ENCODE measurements at regions not wholly inside any gene's neighbourhood (a gene's known extent, or its start where the extent isn't known, plus 50 kb on each side); places are given as distances from the start of the nearest gene placed in this dataset.

GRCh38 chr10:128505346-128505745, 379.1 kb upstream of the MKI67 start:
- no peak for DNase-seq (ENCODE audit: low spot score)
- Histone ChIP-seq H3K4me1 (ENCODE audit: control insufficient read depth in 4 of 4, insufficient read depth in 4 of 4, low read length in 3 of 4) (no peaks in the 10 kb centered on the region), H3K36me3 (ENCODE audit: control insufficient read depth in 4 of 4, insufficient read depth in 3 of 4, low read depth in 1 of 4, low read length in 3 of 4) (no peaks in the 10 kb centered on the region)

GRCh38 chr10:128506423-128506822, 380.2 kb upstream of the MKI67 start:
- H3K4me1 ChIP-seq (ENCODE audit: control insufficient read depth in 4 of 4, insufficient read depth in 4 of 4, low read length in 3 of 4) = no peaks in the 10 kb centered on the region
- H3K27ac ChIP-seq (ENCODE audit: low read depth in 1 of 2, low read length in 2 of 2) = no peak overlapping the region
- H3K36me3 ChIP-seq (ENCODE audit: control insufficient read depth in 4 of 4, insufficient read depth in 3 of 4, low read depth in 1 of 4, low read length in 3 of 4) = no peaks in the 10 kb centered on the region
- TF ChIP-seq MAX (IDR thresholded peaks at IDR 0.05) (no peak), JUND (IDR thresholded peaks at IDR 0.05) (no peak), CTCF (IDR thresholded peaks at IDR 0.05; ENCODE audit: low read depth, low read length, missing input control) (no peak), FOXA2 (IDR thresholded peaks at IDR 0.05) (no peak), GABPA (IDR thresholded peaks at IDR 0.05 in 1 of 2, conservative IDR thresholded peaks at IDR 0.05 in 1 of 2) (no peak), REST (IDR thresholded peaks at IDR 0.05) (no peak), RXRA (IDR thresholded peaks at IDR 0.05) (no peak)
- DNase-seq (ENCODE audit: low spot score) = no peak
- WGBS = 76% methylated on average over 2 of the region's 2 CpGs
- no peak overlapping the region for H3K4me3 ChIP-seq (ENCODE audit: low read depth in 1 of 3, low read length in 3 of 3)
- H3K9ac ChIP-seq (ENCODE audit: low read depth in 1 of 2, low read length in 2 of 2) = no peak overlapping the region
- no peaks in the 10 kb centered on the region for H3K9me3 ChIP-seq (ENCODE audit: control insufficient read depth in 4 of 4, low read length in 3 of 4)
- peaks cover 0 to 13% (median 0%) of the 10 kb centered on the region in 4 donors for H3K27me3 ChIP-seq (ENCODE audit: control insufficient read depth in 4 of 4, insufficient read depth in 4 of 4, low read length in 3 of 4)

More at GRCh38 chr10:128505346-128505745, 379.1 kb upstream of the MKI67 start:
- Histone ChIP-seq H3K9ac (ENCODE audit: low read depth in 1 of 2, low read length in 2 of 2) (no peak overlapping the region), H3K27ac (ENCODE audit: low read depth in 1 of 2, low read length in 2 of 2) (no peak overlapping the region), H3K27me3 (ENCODE audit: control insufficient read depth in 4 of 4, insufficient read depth in 4 of 4, low read length in 3 of 4) (peaks cover 0 to 9% (median 0%) of the 10 kb centered on the region in 4 donors), H3K4me3 (ENCODE audit: low read depth in 1 of 3, low read length in 3 of 3) (no peak overlapping the region), H3K9me3 (ENCODE audit: control insufficient read depth in 4 of 4, low read length in 3 of 4) (no peaks in the 10 kb centered on the region)
- WGBS = 65% methylated on average over 6 of the region's 6 CpGs
- no peak for TF ChIP-seq NR2F2 (IDR thresholded peaks at IDR 0.05)
- no peak for TF ChIP-seq HNF4A (conservative IDR thresholded peaks at IDR 0.05)
- no peak for TF ChIP-seq TAF1 (conservative IDR thresholded peaks at IDR 0.05)
- no peak for TF ChIP-seq FOXA1 (IDR thresholded peaks at IDR 0.05)
- no peak for TF ChIP-seq MAX (IDR thresholded peaks at IDR 0.05)
- TF ChIP-seq ZBTB33 (IDR thresholded peaks at IDR 0.05) = no peak
- no peak for TF ChIP-seq FOXA2 (IDR thresholded peaks at IDR 0.05)
- no peak for TF ChIP-seq HNF4G (IDR thresholded peaks at IDR 0.05)
- no peak for TF ChIP-seq RXRA (IDR thresholded peaks at IDR 0.05)
- TF ChIP-seq SP1 (IDR thresholded peaks at IDR 0.05) = no peak
- no peak for TF ChIP-seq RAD21 (IDR thresholded peaks at IDR 0.05)
- no peak for TF ChIP-seq GABPA (IDR thresholded peaks at IDR 0.05 in 1 of 2, conservative IDR thresholded peaks at IDR 0.05 in 1 of 2)
- no peak for TF ChIP-seq YY1 (IDR thresholded peaks at IDR 0.05)
- no peak for TF ChIP-seq REST (IDR thresholded peaks at IDR 0.05)

Measured in liver (tissue), 8 donors.